Pulmonary artery endothelial cell (primary cell): ENCODE measurements at regions not wholly inside any gene's neighbourhood (a gene's known extent, or its start where the extent isn't known, plus 50 kb on each side); places are given as distances from the start of the nearest gene placed in this dataset.
A peak's percentile ranks its signal among the peaks of the same experiment; 100 is the strongest.
"Not testable (repeated sequence)": the region's sequence is repeated elsewhere in the genome, so short reads cannot be mapped to it uniquely, and the experiment has no call there.

ENCODE experiments used
- DNase-seq: peaks from one replicate; pipeline ENCODE4 v3.0.0-alpha.2; 2011; ENCODE audit warnings: low read depth, low spot score

GRCh38 chr7:65317372-65317771 lies 56.3 kb upstream of the ZNF92 start:
- DNase-seq: no peak

GRCh38 chr7:65310761-65311160 lies 62.9 kb upstream of the ZNF92 start:
- no peak for DNase-seq

- DNase-seq: no peak
Observed at GRCh38 chr7:65308300-65308678, 65.4 kb upstream of the ZNF92 start.

GRCh38 chr7:65307651-65308299 lies 65.9 kb upstream of the ZNF92 start:
- DNase-seq: peak; percentile 32

- no peak for DNase-seq
Observed at GRCh38 chr7:65304175-65304574, 69.5 kb upstream of the ZNF92 start.

- DNase-seq: no peak
Observed at GRCh38 chr7:65302883-65303282, 70.8 kb upstream of the ZNF92 start.

GRCh38 chr7:65301007-65301406 lies 72.6 kb upstream of the ZNF92 start:
- no peak for DNase-seq

GRCh38 chr7:65295409-65295808 lies 78.2 kb upstream of the ZNF92 start:
- DNase-seq: no peak

- DNase-seq: not testable (repeated sequence)
Observed at GRCh38 chr7:65290340-65290739, 83.3 kb upstream of the ZNF92 start.

- DNase-seq: no peak
Observed at GRCh38 chr7:65287023-65287422, 86.6 kb upstream of the ZNF92 start.

- no peak for DNase-seq
Observed at GRCh38 chr7:65285906-65286864, 87.5 kb upstream of the ZNF92 start.

GRCh38 chr7:65285241-65285640 lies 88.4 kb upstream of the ZNF92 start:
- DNase-seq: not testable (repeated sequence)

- DNase-seq: no peak
Observed at GRCh38 chr7:65279795-65280194, 93.9 kb upstream of the ZNF92 start.

GRCh38 chr7:65276822-65277221 lies 96.8 kb upstream of the ZNF92 start:
- no peak for DNase-seq

- DNase-seq: not testable (repeated sequence)
Observed at GRCh38 chr7:65271502-65271901, 102.2 kb upstream of the ZNF92 start.

GRCh38 chr7:65269150-65269856 lies 104.4 kb upstream of the ZNF92 start:
- peak; percentile 5 for DNase-seq

- DNase-seq: no peak
Observed at GRCh38 chr7:65268782-65269149, 104.9 kb upstream of the ZNF92 start.

GRCh38 chr7:65265933-65266519 lies 107.6 kb upstream of the ZNF92 start:
- no peak for DNase-seq

- DNase-seq: no peak
Observed at GRCh38 chr7:65264258-65264657, 109.4 kb upstream of the ZNF92 start.

GRCh38 chr7:65260673-65261072 lies 113.0 kb upstream of the ZNF92 start:
- DNase-seq: not testable (repeated sequence)

- DNase-seq: not testable (repeated sequence)
Observed at GRCh38 chr7:65259864-65260525, 113.7 kb upstream of the ZNF92 start.
